AG04449 (cell line): ENCODE measurements at regions not wholly inside any gene's neighbourhood (a gene's known extent, or its start where the extent isn't known, plus 50 kb on each side); places are given as distances from the start of the nearest gene placed in this dataset.

Experiments
- CTCF ChIA-PET: fragments of 350-600 bp; formaldehyde crosslinking; extraction: SDS; loops from one replicate; lab custom pipeline; 2021; ENCODE audit warnings: antibody characterized with exemption; lab: Yijun Ruan, JAX
- POLR2A ChIA-PET: fragments of 400-600, 350-600 bp; formaldehyde crosslinking; extraction: SDS; loops from one replicate; lab custom pipeline; 2020; ENCODE audit warnings: antibody characterized with exemption, inconsistent platforms; lab: Yijun Ruan, JAX
- DNase-seq: peaks from one replicate; pipeline ENCODE4 v3.0.0-alpha.2; 2010; ENCODE audit warnings: low read depth, low spot score
- H3K4me3 ChIP-seq: 2 replicates; pipeline ENCODE4 v1.5.1; 2011; ENCODE audit warnings: low read depth, mild to moderate bottlenecking, control low read depth, low read length
- CTCF ChIP-seq: IDR thresholded peaks from one replicate; pipeline ENCODE4 v1.5.1; 2011; ENCODE audit warnings: mild to moderate bottlenecking, moderate library complexity, low read length, control low read depth, inconsistent platforms; ENCODE audit not compliant: insufficient read depth; ENCODE audit errors: missing control alignments

GRCh38 chr3:81439108-81439507 lies 322.3 kb downstream of the GBE1 start:
- POLR2A ChIA-PET: no interaction called here
- CTCF ChIA-PET: no interaction called here
- DNase-seq: no peak
- H3K4me3 ChIP-seq: no peak overlapping the region
- TF ChIP-seq CTCF: no peak

GRCh38 chr3:81437683-81438082 lies 323.8 kb downstream of the GBE1 start:
- H3K4me3 ChIP-seq: no peak overlapping the region
- no peak for DNase-seq
- ChIA-PET POLR2A (no interaction called here), CTCF (interaction anchor here (1.8 kb wide), 1 partner anchor 14 kb away, joined by 4 read pairs; no protein-coding TSS in a partner anchor)
- TF ChIP-seq CTCF: no peak

GRCh38 chr3:81436182-81436581 lies 325.3 kb downstream of the GBE1 start:
- POLR2A ChIA-PET: no interaction called here
- CTCF ChIA-PET: interaction anchor here (0.7 to 1.8 kb wide), 3 partner anchors 15 to 135 kb away, joined by 3 to 4 read pairs (median 3); no protein-coding TSS in a partner anchor
- DNase-seq: no peak
- no peak overlapping the region for H3K4me3 ChIP-seq
- TF ChIP-seq CTCF: no peak

- TF ChIP-seq CTCF: no peak
- POLR2A ChIA-PET: no interaction called here
- CTCF ChIA-PET: no interaction called here
- no peak overlapping the region for H3K4me3 ChIP-seq
- no peak for DNase-seq
Measured at GRCh38 chr3:81435050-81435449, 326.4 kb downstream of the GBE1 start.

- ChIA-PET POLR2A (no interaction called here), CTCF (interaction anchor here (1.3 kb wide), 1 partner anchor 15 kb away, joined by 5 read pairs; no protein-coding TSS in a partner anchor)
- no peak for DNase-seq
- TF ChIP-seq CTCF: no peak
- no peak overlapping the region for H3K4me3 ChIP-seq
Measured at GRCh38 chr3:81434161-81434560, 327.3 kb downstream of the GBE1 start.

GRCh38 chr3:81433675-81434074 lies 327.8 kb downstream of the GBE1 start:
- no peak for DNase-seq
- H3K4me3 ChIP-seq: no peak overlapping the region
- ChIA-PET POLR2A (no interaction called here), CTCF (interaction anchor here (1.3 kb wide), 1 partner anchor 14 kb away, joined by 5 read pairs; no protein-coding TSS in a partner anchor)
- no peak for TF ChIP-seq CTCF
